PC-3 (cell line): ENCODE measurements at regions not wholly inside any gene's neighbourhood (a gene's known extent, or its start where the extent isn't known, plus 50 kb on each side); places are given as distances from the start of the nearest gene placed in this dataset.
A peak's percentile ranks its signal among the peaks of the same experiment; 100 is the strongest.

Experiments
- ATAC-seq: fragments of 200-7000 bp; cut with Tn5 transposase; 2 replicates; pipeline ENCODE4 v1.9.1; 2020; ENCODE audit warnings: mild to moderate bottlenecking, moderate library complexity
- BruUV-seq: library from RNA; stranded (reverse); fragments of 400-500 nt; replicated peaks from 2 replicates; lab custom pipeline; 2021; lab: Mats Ljungman, UMichigan
- CTCF ChIA-PET: fragments of 300-600 bp; sonication (Branson Sonifier 250); formaldehyde crosslinking; loops from one replicate; lab custom pipeline; 2022; ENCODE audit warnings: antibody characterized with exemption; lab: Charles Lee
- POLR2A ChIA-PET: fragments of 300-600 bp; sonication (Branson Sonifier 250); formaldehyde crosslinking; loops from one replicate; lab custom pipeline; 2022; ENCODE audit warnings: antibody characterized with exemption; ENCODE audit not compliant: unreplicated experiment; lab: Charles Lee
- DNase-seq: peaks from one replicate; pipeline ENCODE4 v3.0.0-alpha.2; 2015
- H2AFZ ChIP-seq: fragments of 300-600 bp; sonication (generic); 2 replicates; pipeline ENCODE4 v1.6.0; 2016; ENCODE audit warnings: antibody characterized with exemption, low read length
- H3F3A ChIP-seq: fragments of 300-600 bp; sonication (generic); one replicate; pipeline ENCODE4 v1.6.0; 2017; ENCODE audit warnings: antibody characterized with exemption, low read length, control low read depth, mild to moderate bottlenecking; ENCODE audit not compliant: unreplicated experiment
- H3K27ac ChIP-seq: fragments of 300-600 bp; sonication (generic); 2 replicates; pipeline ENCODE4 v1.5.1; 2016; ENCODE audit warnings: mild to moderate bottlenecking, low read length
- H3K27me3 ChIP-seq: fragments of 300-600 bp; sonication (generic); 2 replicates; pipeline ENCODE4 v1.6.1; 2016; ENCODE audit warnings: low read length, mixed read lengths
- H3K36me3 ChIP-seq: fragments of 300-600 bp; sonication (generic); 2 replicates; pipeline ENCODE4 v1.6.1; 2016; ENCODE audit warnings: low read depth, mixed run types, low read length, mixed read lengths
- H3K4me1 ChIP-seq: fragments of 300-600 bp; sonication (generic); 2 replicates; pipeline ENCODE4 v1.5.1; 2016; ENCODE audit warnings: low read length; ENCODE audit not compliant: insufficient read depth
- H3K4me2 ChIP-seq: fragments of 300-600 bp; sonication (generic); 2 replicates; pipeline ENCODE4 v1.6.0; 2016; ENCODE audit warnings: low read length
- H3K4me3 ChIP-seq: fragments of 300-600 bp; sonication (generic); 2 replicates; pipeline ENCODE4 v1.5.1; 2016; ENCODE audit warnings: mild to moderate bottlenecking, low read length, mixed read lengths
- H3K79me2 ChIP-seq: fragments of 300-600 bp; sonication (generic); 2 replicates; pipeline ENCODE4 v1.6.1; 2017; ENCODE audit warnings: low read length, mixed read lengths
- H3K9ac ChIP-seq: fragments of 300-600 bp; sonication (generic); 2 replicates; pipeline ENCODE4 v1.6.0; 2016; ENCODE audit warnings: mild to moderate bottlenecking, low read length
- H3K9me2 ChIP-seq: fragments of 300-600 bp; sonication (generic); replicated peaks from 2 replicates; pipeline ENCODE4 v1.6.1; 2016; ENCODE audit warnings: mixed run types, low read length, mixed read lengths
- H3K9me3 ChIP-seq: fragments of 300-600 bp; sonication (generic); 2 replicates; pipeline ENCODE4 v1.6.1; 2016; ENCODE audit warnings: low read length, mixed read lengths
- H4K20me1 ChIP-seq: fragments of 300-600 bp; sonication (generic); 2 replicates; pipeline ENCODE4 v1.6.1; 2016; ENCODE audit warnings: low read length, mixed read lengths
- EZH2 ChIP-seq: fragments of 300-600 bp; sonication (generic); IDR thresholded peaks from one replicate; pipeline ENCODE4 v1.6.1; 2017; ENCODE audit warnings: antibody characterized with exemption, mild to moderate bottlenecking, low read length; ENCODE audit not compliant: unreplicated experiment
- EZH2phosphoT487 ChIP-seq: fragments of 300-600 bp; sonication (generic); IDR thresholded peaks from 2 replicates; pipeline ENCODE4 v1.6.1; 2018; ENCODE audit warnings: mild to moderate bottlenecking, antibody characterized with exemption, low read length, borderline replicate concordance
- intact Hi-C: fragments of 100-400 bp; cut with micrococcal nuclease; formaldehyde crosslinking; loops from 2 replicates; pipeline ENCODE4 v1.9.0; 2023
- TF ChIP-seq, protein P1 (sequence below): fragments of 300-600 bp; sonication (generic); conservative IDR thresholded peaks from 2 replicates; pipeline ENCODE4 v1.5.1; 2017; ENCODE audit warnings: antibody characterized with exemption, low read depth, mild to moderate bottlenecking, low read length

DNA sequence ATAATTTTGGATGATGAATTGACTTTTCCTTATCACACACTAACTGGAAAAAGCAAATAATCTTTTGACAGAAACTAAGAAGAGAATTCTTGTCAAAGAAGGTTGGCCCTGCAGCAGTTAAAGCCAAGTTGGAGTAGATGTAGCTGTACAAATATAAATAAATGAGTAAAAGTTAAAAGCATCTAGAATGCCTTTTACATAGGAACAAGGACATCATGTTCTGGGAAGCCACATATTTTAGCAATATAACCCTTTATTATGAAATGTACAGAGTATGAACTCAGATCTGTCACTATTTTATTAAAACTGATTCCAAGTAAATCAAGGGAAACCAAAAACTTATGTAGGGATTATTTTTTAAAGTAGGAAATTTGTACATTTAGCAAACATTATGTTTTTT, 269.4 kb upstream of the FAT4 start:
- POLR2A ChIA-PET = no interaction called here
- Histone ChIP-seq H3K27ac (no peak overlapping the region), H3K4me3 (no peak overlapping the region), H3K36me3 (no peaks in the 10 kb centered on the region), H3K27me3 (no peaks in the 10 kb centered on the region), H3K79me2 (no peaks in the 10 kb centered on the region), H3K9me3 (no peaks in the 10 kb centered on the region), H3K9ac (no peak overlapping the region), H3K9me2 (no peaks in the 10 kb centered on the region), H4K20me1 (no peaks in the 10 kb centered on the region), H3K4me2 (no peak overlapping the region), H3F3A (no peaks in the 10 kb centered on the region), H2AFZ (no peak overlapping the region), H3K4me1 (no peaks in the 10 kb centered on the region)
- CTCF ChIA-PET = no interaction called here
- ATAC-seq (no peak), DNase-seq (no peak)
- no TSS peak for BruUV-seq
- intact Hi-C loops = no loop called here
- no peak for TF ChIP-seq EZH2
- TF ChIP-seq, protein P1, sequence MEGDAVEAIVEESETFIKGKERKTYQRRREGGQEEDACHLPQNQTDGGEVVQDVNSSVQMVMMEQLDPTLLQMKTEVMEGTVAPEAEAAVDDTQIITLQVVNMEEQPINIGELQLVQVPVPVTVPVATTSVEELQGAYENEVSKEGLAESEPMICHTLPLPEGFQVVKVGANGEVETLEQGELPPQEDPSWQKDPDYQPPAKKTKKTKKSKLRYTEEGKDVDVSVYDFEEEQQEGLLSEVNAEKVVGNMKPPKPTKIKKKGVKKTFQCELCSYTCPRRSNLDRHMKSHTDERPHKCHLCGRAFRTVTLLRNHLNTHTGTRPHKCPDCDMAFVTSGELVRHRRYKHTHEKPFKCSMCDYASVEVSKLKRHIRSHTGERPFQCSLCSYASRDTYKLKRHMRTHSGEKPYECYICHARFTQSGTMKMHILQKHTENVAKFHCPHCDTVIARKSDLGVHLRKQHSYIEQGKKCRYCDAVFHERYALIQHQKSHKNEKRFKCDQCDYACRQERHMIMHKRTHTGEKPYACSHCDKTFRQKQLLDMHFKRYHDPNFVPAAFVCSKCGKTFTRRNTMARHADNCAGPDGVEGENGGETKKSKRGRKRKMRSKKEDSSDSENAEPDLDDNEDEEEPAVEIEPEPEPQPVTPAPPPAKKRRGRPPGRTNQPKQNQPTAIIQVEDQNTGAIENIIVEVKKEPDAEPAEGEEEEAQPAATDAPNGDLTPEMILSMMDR = no peak
- TF ChIP-seq EZH2phosphoT487 = no peak

DNA sequence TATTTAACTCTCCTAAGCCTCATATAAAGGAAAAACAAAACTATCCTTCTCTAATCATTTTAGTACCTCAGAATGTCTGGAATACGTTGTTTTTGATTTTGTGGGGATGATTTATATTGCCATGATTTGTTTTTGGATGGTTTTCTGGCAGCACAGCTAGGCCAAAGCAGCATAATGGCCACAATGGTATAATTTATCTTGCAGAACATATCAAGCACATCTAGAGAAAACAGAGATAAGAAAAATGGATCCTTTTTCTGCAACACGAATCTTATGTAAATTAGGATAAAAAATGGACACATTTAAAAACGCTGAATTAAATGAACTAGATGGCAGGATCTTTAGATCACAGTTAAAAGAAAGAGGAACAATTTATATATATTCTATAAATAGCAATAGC, 269.9 kb upstream of the FAT4 start:
- no peaks in the 10 kb centered on the region for H3F3A ChIP-seq
- H3K79me2 ChIP-seq = no peaks in the 10 kb centered on the region
- no peak overlapping the region for H3K4me3 ChIP-seq
- no peaks in the 10 kb centered on the region for H3K9me3 ChIP-seq
- DNase-seq = no peak
- H3K9me2 ChIP-seq = no peaks in the 10 kb centered on the region
- ATAC-seq = no peak
- POLR2A ChIA-PET = no interaction called here
- H3K27me3 ChIP-seq = no peaks in the 10 kb centered on the region
- TF ChIP-seq, protein P1 = no peak
- CTCF ChIA-PET = no interaction called here
- H3K4me1 ChIP-seq = no peaks in the 10 kb centered on the region
- intact Hi-C loops = no loop called here
- peak overlapping the region; percentile 26; the same call in 1 of the 2 replicates for H2AFZ ChIP-seq
- no peak overlapping the region for H3K9ac ChIP-seq
- H3K4me2 ChIP-seq = no peak overlapping the region
- H4K20me1 ChIP-seq = no peaks in the 10 kb centered on the region
- no peaks in the 10 kb centered on the region for H3K36me3 ChIP-seq
- no TSS peak for BruUV-seq
- no peak overlapping the region for H3K27ac ChIP-seq

DNA sequence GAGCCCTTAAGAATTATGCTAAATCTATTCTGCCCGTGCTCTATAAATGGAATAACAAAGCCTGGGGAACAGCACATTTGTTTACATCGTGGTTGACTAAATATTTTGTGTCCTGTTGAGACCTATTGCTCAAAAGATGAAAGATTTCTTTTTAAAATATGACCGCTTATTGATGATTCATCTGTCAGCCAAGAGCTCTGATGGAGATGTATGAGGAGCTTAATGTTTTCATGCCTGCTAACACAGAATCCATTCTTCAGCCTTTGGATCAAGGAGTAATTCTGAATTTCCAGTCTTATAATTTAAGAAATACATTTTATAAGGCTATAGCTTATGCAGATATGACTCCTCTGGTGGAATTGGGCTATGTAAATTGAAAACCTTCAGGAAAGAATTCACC, 271.3 kb upstream of the FAT4 start:
- DNase-seq = no peak
- Histone ChIP-seq H3K36me3 (no peaks in the 10 kb centered on the region), H3K27me3 (no peaks in the 10 kb centered on the region), H3K4me3 (no peak overlapping the region), H3K9me2 (no peaks in the 10 kb centered on the region), H3K27ac (no peak overlapping the region), H3K4me2 (no peak overlapping the region), H4K20me1 (no peaks in the 10 kb centered on the region), H3K79me2 (no peaks in the 10 kb centered on the region), H3K9ac (no peak overlapping the region), H3K4me1 (no peaks in the 10 kb centered on the region), H2AFZ (no peak overlapping the region), H3F3A (no peaks in the 10 kb centered on the region), H3K9me3 (no peaks in the 10 kb centered on the region)
- POLR2A ChIA-PET = no interaction called here
- CTCF ChIA-PET = no interaction called here
- ATAC-seq = no peak
- TF ChIP-seq EZH2 (no peak), EZH2phosphoT487 (no peak)
- TF ChIP-seq, protein P1 = no peak
- intact Hi-C loops = no loop called here
- BruUV-seq = no TSS peak
